Ishikawa (cell line): ENCODE measurements at regions not wholly inside any gene's neighbourhood (a gene's known extent, or its start where the extent isn't known, plus 50 kb on each side); places are given as distances from the start of the nearest gene placed in this dataset.

Experiments used
- CEBPB ChIP-seq: IDR thresholded peaks from 2 replicates; pipeline ENCODE4 v1.6.1; 2012
- CREB1 ChIP-seq: IDR thresholded peaks from 2 replicates; pipeline ENCODE4 v1.6.1; 2012; ENCODE audit warnings: low read depth
- EGR1 ChIP-seq: IDR thresholded peaks from 2 replicates; pipeline ENCODE4 v1.6.1; 2012
- EP300 ChIP-seq: IDR thresholded peaks from 2 replicates; pipeline ENCODE4 v1.6.1; 2012; ENCODE audit warnings: borderline replicate concordance
- FOXM1 ChIP-seq: IDR thresholded peaks from 2 replicates; pipeline ENCODE4 v1.6.1; 2012; ENCODE audit warnings: low read depth, borderline replicate concordance
- MAX ChIP-seq: IDR thresholded peaks from 2 replicates; pipeline ENCODE4 v1.6.1; 2012
- NFIC ChIP-seq: IDR thresholded peaks from 2 replicates; pipeline ENCODE4 v1.6.1; 2012
- RAD21 ChIP-seq: IDR thresholded peaks from 2 replicates; pipeline ENCODE4 v1.6.1; 2012; ENCODE audit warnings: low read depth
- REST ChIP-seq: IDR thresholded peaks from 2 replicates; pipeline ENCODE4 v1.6.1; 2012; ENCODE audit warnings: low read depth, mild to moderate bottlenecking
- TAF1 ChIP-seq: IDR thresholded peaks from 2 replicates; pipeline ENCODE4 v1.6.1; 2012; ENCODE audit warnings: low read depth, mild to moderate bottlenecking
- TCF12 ChIP-seq: IDR thresholded peaks from 2 replicates; pipeline ENCODE4 v1.6.1; 2012; ENCODE audit warnings: low read depth
- TEAD4 ChIP-seq: IDR thresholded peaks from 2 replicates; pipeline ENCODE4 v1.6.1; 2012
- USF1 ChIP-seq: IDR thresholded peaks from 2 replicates; pipeline ENCODE4 v1.6.1; 2012
- YY1 ChIP-seq: IDR thresholded peaks from 2 replicates; pipeline ENCODE4 v1.6.1; 2012; ENCODE audit warnings: low read depth
- ZBTB7A ChIP-seq: IDR thresholded peaks from 2 replicates; pipeline ENCODE4 v1.6.1; 2012; ENCODE audit warnings: low read depth

- TF ChIP-seq TCF12 = no peak
- no peak for TF ChIP-seq TEAD4
- TF ChIP-seq RAD21 = no peak
- no peak for TF ChIP-seq TAF1
- no peak for TF ChIP-seq EGR1
- no peak for TF ChIP-seq REST
- TF ChIP-seq EP300 = no peak
- TF ChIP-seq ZBTB7A = no peak
- no peak for TF ChIP-seq MAX
- TF ChIP-seq NFIC = no peak
- TF ChIP-seq FOXM1 = no peak
- no peak for TF ChIP-seq USF1
- TF ChIP-seq CEBPB = no peak
- TF ChIP-seq YY1 = no peak
- no peak for TF ChIP-seq CREB1
These were observed 86.1 kb upstream of the PPP2R2D start for GRCh38 chr10:131814567-131815265.

- no peak for TF ChIP-seq MAX
- no peak for TF ChIP-seq CREB1
- TF ChIP-seq USF1 = no peak
- TF ChIP-seq EP300 = no peak
- no peak for TF ChIP-seq REST
These were observed 85.3 kb upstream of the PPP2R2D start for GRCh38 chr10:131815266-131816156.

- no peak for TF ChIP-seq ZBTB7A
- TF ChIP-seq CEBPB = no peak
- TF ChIP-seq TEAD4 = no peak
- no peak for TF ChIP-seq TCF12
- no peak for TF ChIP-seq MAX
- no peak for TF ChIP-seq RAD21
- no peak for TF ChIP-seq CREB1
- TF ChIP-seq TAF1 = no peak
- TF ChIP-seq YY1 = no peak
- no peak for TF ChIP-seq EGR1
- no peak for TF ChIP-seq EP300
- TF ChIP-seq FOXM1 = no peak
- no peak for TF ChIP-seq NFIC
- no peak for TF ChIP-seq USF1
- TF ChIP-seq REST = no peak
These were observed 84.5 kb upstream of the PPP2R2D start for GRCh38 chr10:131816157-131816775.
